ENCODE measurements at regions not wholly inside any gene's neighbourhood (a gene's known extent, or its start where the extent isn't known, plus 50 kb on each side); places are given as distances from the start of the nearest gene placed in this dataset.

- no peaks in the 10 kb centered on the region for H3K36me3 Mint-ChIP-seq
- DNase-seq (no peak), ATAC-seq (replicated peaks) (no peak)
- H3K27me3 Mint-ChIP-seq, result peaks cover 36 to 50% of the 10 kb centered on the region in 2 donors
- peaks cover 0 to 1% of the 10 kb centered on the region in 2 donors for H3K9me3 Mint-ChIP-seq
- H3K4me3 Mint-ChIP-seq, result no peak overlapping the region
- H3K4me1 Mint-ChIP-seq, result no peaks in the 10 kb centered on the region
- H3K27ac Mint-ChIP-seq, result no peak overlapping the region
Observed at GRCh38 chr11:120027546-120028180, 110.2 kb downstream of the TRIM29 start.

- Mint-ChIP-seq H3K4me1 (no peaks in the 10 kb centered on the region), H3K9me3 (peaks cover 0 to 1% of the 10 kb centered on the region in 2 donors), H3K27me3 (peaks cover 36 to 43% of the 10 kb centered on the region in 2 donors), H3K27ac (no peak overlapping the region), H3K4me3 (no peak overlapping the region), H3K36me3 (no peaks in the 10 kb centered on the region)
- ATAC-seq (replicated peaks) (no peak), DNase-seq (no peak)
Observed at GRCh38 chr11:120025606-120026335, 112.1 kb downstream of the TRIM29 start.

- no peak overlapping the region for H3K4me3 Mint-ChIP-seq
- no peaks in the 10 kb centered on the region for H3K4me1 Mint-ChIP-seq
- ATAC-seq (replicated peaks) (no peak), DNase-seq (no peak)
- H3K27ac Mint-ChIP-seq, result no peak overlapping the region
- no peaks in the 10 kb centered on the region for H3K36me3 Mint-ChIP-seq
- H3K27me3 Mint-ChIP-seq, result peaks cover 32 to 44% of the 10 kb centered on the region in 2 donors
- peaks cover 0 to 1% of the 10 kb centered on the region in 2 donors for H3K9me3 Mint-ChIP-seq
Observed at GRCh38 chr11:120024586-120024985, 113.3 kb downstream of the TRIM29 start.

GRCh38 chr11:120024046-120024445 lies 113.9 kb downstream of the TRIM29 start:
- Mint-ChIP-seq H3K4me1 (no peaks in the 10 kb centered on the region), H3K27ac (no peak overlapping the region), H3K4me3 (no peak overlapping the region), H3K27me3 (peaks cover 30 to 39% of the 10 kb centered on the region in 2 donors), H3K9me3 (peaks cover 0 to 1% of the 10 kb centered on the region in 2 donors), H3K36me3 (no peaks in the 10 kb centered on the region)
- no peak for DNase-seq
- no peak for ATAC-seq (replicated peaks)

- ATAC-seq (replicated peaks), result no peak
- peaks cover 0 to 1% of the 10 kb centered on the region in 2 donors for H3K9me3 Mint-ChIP-seq
- H3K27ac Mint-ChIP-seq, result no peak overlapping the region
Observed at GRCh38 chr11:120023551-120023950, 114.4 kb downstream of the TRIM29 start.

GRCh38 chr11:120023120-120023519 lies 114.8 kb downstream of the TRIM29 start:
- DNase-seq (no peak), ATAC-seq (replicated peaks) (no peak)
- Mint-ChIP-seq H3K27me3 (peaks cover 24 to 33% of the 10 kb centered on the region in 2 donors), H3K36me3 (no peaks in the 10 kb centered on the region), H3K4me1 (no peaks in the 10 kb centered on the region), H3K9me3 (peaks cover 0 to 1% of the 10 kb centered on the region in 2 donors), H3K4me3 (no peak overlapping the region), H3K27ac (no peak overlapping the region)

More at GRCh38 chr11:120023551-120023950, 114.4 kb downstream of the TRIM29 start:
- Mint-ChIP-seq H3K4me1 (no peaks in the 10 kb centered on the region), H3K4me3 (no peak overlapping the region), H3K36me3 (no peaks in the 10 kb centered on the region), H3K27me3 (peaks cover 25 to 35% of the 10 kb centered on the region in 2 donors)
- no peak for DNase-seq

- ATAC-seq (replicated peaks), result no peak
- H3K27ac Mint-ChIP-seq, result no peak overlapping the region
- H3K36me3 Mint-ChIP-seq, result no peaks in the 10 kb centered on the region
- H3K4me3 Mint-ChIP-seq, result no peak overlapping the region
- no peak for DNase-seq
- H3K4me1 Mint-ChIP-seq, result no peaks in the 10 kb centered on the region
- peaks cover 27 to 34% of the 10 kb centered on the region in 2 donors for H3K27me3 Mint-ChIP-seq
- peaks cover 0 to 1% of the 10 kb centered on the region in 2 donors for H3K9me3 Mint-ChIP-seq
Observed at GRCh38 chr11:120022617-120023016, 115.3 kb downstream of the TRIM29 start.

GRCh38 chr11:120021978-120022377 lies 115.9 kb downstream of the TRIM29 start:
- peaks cover 27 to 34% of the 10 kb centered on the region in 2 donors for H3K27me3 Mint-ChIP-seq
- H3K4me3 Mint-ChIP-seq, result no peak overlapping the region
- no peaks in the 10 kb centered on the region for H3K36me3 Mint-ChIP-seq
- H3K27ac Mint-ChIP-seq, result no peak overlapping the region
- DNase-seq, result no peak
- H3K9me3 Mint-ChIP-seq, result no peaks in the 10 kb centered on the region
- no peaks in the 10 kb centered on the region for H3K4me1 Mint-ChIP-seq
- no peak for ATAC-seq (replicated peaks)

GRCh38 chr11:120021391-120021953 lies 116.4 kb downstream of the TRIM29 start:
- no peaks in the 10 kb centered on the region for H3K9me3 Mint-ChIP-seq
- no peaks in the 10 kb centered on the region for H3K4me1 Mint-ChIP-seq
- no peak overlapping the region for H3K27ac Mint-ChIP-seq

GRCh38 chr11:120020981-120021380 lies 116.9 kb downstream of the TRIM29 start:
- Mint-ChIP-seq H3K27me3 (peaks cover 33 to 42% of the 10 kb centered on the region in 2 donors), H3K9me3 (no peaks in the 10 kb centered on the region), H3K4me3 (no peak overlapping the region), H3K36me3 (no peaks in the 10 kb centered on the region), H3K4me1 (no peaks in the 10 kb centered on the region), H3K27ac (no peak overlapping the region)
- DNase-seq, result no peak
- ATAC-seq (replicated peaks), result no peak

More at GRCh38 chr11:120021391-120021953, 116.4 kb downstream of the TRIM29 start:
- peaks cover 29 to 37% of the 10 kb centered on the region in 2 donors for H3K27me3 Mint-ChIP-seq
- ATAC-seq (replicated peaks), result no peak
- no peaks in the 10 kb centered on the region for H3K36me3 Mint-ChIP-seq
- H3K4me3 Mint-ChIP-seq, result no peak overlapping the region
- no peak for DNase-seq

GRCh38 chr11:120020486-120020885 lies 117.4 kb downstream of the TRIM29 start:
- no peak for ATAC-seq (replicated peaks)
- H3K27ac Mint-ChIP-seq, result no peak overlapping the region
- no peaks in the 10 kb centered on the region for H3K4me1 Mint-ChIP-seq
- no peak for DNase-seq
- H3K36me3 Mint-ChIP-seq, result no peaks in the 10 kb centered on the region
- H3K27me3 Mint-ChIP-seq, result peaks cover 38 to 47% of the 10 kb centered on the region in 2 donors
- no peak overlapping the region for H3K4me3 Mint-ChIP-seq
- no peaks in the 10 kb centered on the region for H3K9me3 Mint-ChIP-seq

- Mint-ChIP-seq H3K4me3 (no peak overlapping the region), H3K4me1 (peaks cover 0 to 3% of the 10 kb centered on the region in 2 donors), H3K36me3 (no peaks in the 10 kb centered on the region), H3K9me3 (no peaks in the 10 kb centered on the region), H3K27me3 (peaks cover 49 to 59% of the 10 kb centered on the region in 2 donors), H3K27ac (no peak overlapping the region)
- no peak for ATAC-seq (replicated peaks)
- no peak for DNase-seq
Observed at GRCh38 chr11:120019191-120019590, 118.7 kb downstream of the TRIM29 start.

GRCh38 chr11:120017582-120018150 lies 120.2 kb downstream of the TRIM29 start:
- Mint-ChIP-seq H3K4me1 (peaks cover 0 to 3% of the 10 kb centered on the region in 2 donors), H3K4me3 (no peak overlapping the region), H3K36me3 (no peaks in the 10 kb centered on the region), H3K27ac (no peak overlapping the region), H3K9me3 (no peaks in the 10 kb centered on the region), H3K27me3 (peaks cover 43 to 51% of the 10 kb centered on the region in 2 donors)
- ATAC-seq (replicated peaks) (no peak), DNase-seq (no peak)
